Prostate gland (tissue), 2 donors: ENCODE measurements at regions not wholly inside any gene's neighbourhood (a gene's known extent, or its start where the extent isn't known, plus 50 kb on each side); places are given as distances from the start of the nearest gene placed in this dataset.
A peak's percentile ranks its signal among the peaks of the same experiment; 100 is the strongest.
"Not testable (repeated sequence)": the region's sequence is repeated elsewhere in the genome, so short reads cannot be mapped to it uniquely, and the experiment has no call there.

Experiments
- DNase-seq: peaks from one replicate; pipeline ENCODE4 v3.0.0-alpha.2; 2019; ENCODE audit warnings: low spot score
- H3K27ac ChIP-seq, 2 donors: fragments of 200-600 bp; sonication (generic); 2 replicates each; pipeline ENCODE4 v1.5.1; 2017 to 2019
- H3K27me3 ChIP-seq: fragments of 200-600 bp; sonication (generic); replicated peaks from 2 replicates; pipeline ENCODE4 v1.5.1; 2019; ENCODE audit not compliant: insufficient read depth
- H3K36me3 ChIP-seq, 2 donors: fragments of 200-600 bp; sonication (generic); 1 replicate in 1 of 2; 2 replicates in 1 of 2; pipeline versions ENCODE4 v1.5.1 to v1.8.1; 2017 to 2019
- H3K4me1 ChIP-seq: fragments of 200-600 bp; sonication (generic); replicated peaks from 2 replicates; pipeline ENCODE4 v1.5.1; 2019
- H3K4me3 ChIP-seq, 2 donors: fragments of 200-600 bp; sonication (generic); 2 replicates each; pipeline ENCODE4 v1.5.1; 2017 to 2019
- H3K9me3 ChIP-seq: fragments of 200-600 bp; sonication (generic); 2 replicates; pipeline ENCODE4 v1.5.1; 2017
- POLR2A ChIP-seq: fragments of 450-650 bp; IDR thresholded peaks from one replicate; pipeline ENCODE4 v1.6.1; 2016; ENCODE audit warnings: antibody characterized with exemption, mild to moderate bottlenecking
- POLR2AphosphoS5 ChIP-seq: sonication (generic); formaldehyde crosslinking; IDR thresholded peaks from one replicate; pipeline ENCODE4 v1.6.1; 2017; ENCODE audit warnings: antibody characterized with exemption
- WGBS: methylation state at CpG from one replicate; pipeline ENCODE4 v1.1.5; 2018; 5-methylcytosine and 5-hydroxymethylcytosine counted together
- intact Hi-C: fragments of 100-400 bp; cut with DNase I; formaldehyde crosslinking; loops from one replicate; pipeline ENCODE4 v1.14.2; 2022
- TF ChIP-seq, protein P1 (sequence below), 4 experiments: fragments of 200-600 bp in 2 of 4; fragments of 450-650 bp in 2 of 4; sonication (generic) in 2 of 4; IDR thresholded peaks; 1 replicate in 3 of 4; 2 replicates in 1 of 4; pipeline ENCODE4 v1.5.1; 2016 to 2019; ENCODE audit warnings: antibody characterized with exemption in 4 of 4, mild to moderate bottlenecking in 2 of 4, moderate library complexity in 2 of 4

DNA sequence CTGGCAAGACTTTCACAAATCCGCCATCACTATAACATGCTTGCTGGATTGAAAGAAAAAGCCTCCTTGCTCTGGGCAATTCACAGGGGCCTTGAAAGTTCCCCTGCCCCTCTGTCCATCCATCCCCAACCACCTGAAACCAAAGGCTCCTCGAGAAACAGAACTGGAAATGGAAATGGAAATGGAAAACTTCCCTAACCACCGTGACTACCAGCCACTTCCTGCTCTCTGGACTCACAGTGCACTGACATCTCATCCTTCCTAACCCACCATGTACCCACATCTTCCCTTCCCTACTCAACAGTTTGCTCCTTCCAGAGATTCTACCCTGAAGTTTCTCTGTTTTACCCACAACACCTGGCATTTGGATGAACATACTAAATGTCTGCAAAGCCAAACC lies 603.6 kb upstream of the DIPK2B start:
- 93% methylated on average over 3 of the region's 3 CpGs for WGBS
- no peaks in the 10 kb centered on the region for H3K27me3 ChIP-seq
- no peaks in the 10 kb centered on the region for H3K36me3 ChIP-seq
- no peaks in the 10 kb centered on the region for H3K9me3 ChIP-seq
- no peak for DNase-seq
- H3K27ac ChIP-seq, result no peak overlapping the region
- H3K4me1 ChIP-seq, result no peaks in the 10 kb centered on the region
- TF ChIP-seq, protein P1, sequence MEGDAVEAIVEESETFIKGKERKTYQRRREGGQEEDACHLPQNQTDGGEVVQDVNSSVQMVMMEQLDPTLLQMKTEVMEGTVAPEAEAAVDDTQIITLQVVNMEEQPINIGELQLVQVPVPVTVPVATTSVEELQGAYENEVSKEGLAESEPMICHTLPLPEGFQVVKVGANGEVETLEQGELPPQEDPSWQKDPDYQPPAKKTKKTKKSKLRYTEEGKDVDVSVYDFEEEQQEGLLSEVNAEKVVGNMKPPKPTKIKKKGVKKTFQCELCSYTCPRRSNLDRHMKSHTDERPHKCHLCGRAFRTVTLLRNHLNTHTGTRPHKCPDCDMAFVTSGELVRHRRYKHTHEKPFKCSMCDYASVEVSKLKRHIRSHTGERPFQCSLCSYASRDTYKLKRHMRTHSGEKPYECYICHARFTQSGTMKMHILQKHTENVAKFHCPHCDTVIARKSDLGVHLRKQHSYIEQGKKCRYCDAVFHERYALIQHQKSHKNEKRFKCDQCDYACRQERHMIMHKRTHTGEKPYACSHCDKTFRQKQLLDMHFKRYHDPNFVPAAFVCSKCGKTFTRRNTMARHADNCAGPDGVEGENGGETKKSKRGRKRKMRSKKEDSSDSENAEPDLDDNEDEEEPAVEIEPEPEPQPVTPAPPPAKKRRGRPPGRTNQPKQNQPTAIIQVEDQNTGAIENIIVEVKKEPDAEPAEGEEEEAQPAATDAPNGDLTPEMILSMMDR (IDR thresholded peaks at IDR 0.05), result no peak
- no peak for TF ChIP-seq POLR2A
- no peak overlapping the region for H3K4me3 ChIP-seq
- intact Hi-C loops, result no loop called here

GRCh38 chrX:45803383-45803921 lies 602.8 kb upstream of the DIPK2B start:
- H3K27ac ChIP-seq, result no peak overlapping the region
- H3K9me3 ChIP-seq, result no peaks in the 10 kb centered on the region
- WGBS, result 40% methylated on average over 4 of the region's 4 CpGs
- no peaks in the 10 kb centered on the region for H3K36me3 ChIP-seq
- intact Hi-C loops, result no loop called here
- TF ChIP-seq, protein P1 (IDR thresholded peaks at IDR 0.05), result no peak
- TF ChIP-seq POLR2AphosphoS5, result no peak
- TF ChIP-seq POLR2A, result no peak
- H3K27me3 ChIP-seq, result no peaks in the 10 kb centered on the region
- H3K4me1 ChIP-seq, result no peaks in the 10 kb centered on the region
- H3K4me3 ChIP-seq, result no peak overlapping the region
- no peak for DNase-seq

DNA sequence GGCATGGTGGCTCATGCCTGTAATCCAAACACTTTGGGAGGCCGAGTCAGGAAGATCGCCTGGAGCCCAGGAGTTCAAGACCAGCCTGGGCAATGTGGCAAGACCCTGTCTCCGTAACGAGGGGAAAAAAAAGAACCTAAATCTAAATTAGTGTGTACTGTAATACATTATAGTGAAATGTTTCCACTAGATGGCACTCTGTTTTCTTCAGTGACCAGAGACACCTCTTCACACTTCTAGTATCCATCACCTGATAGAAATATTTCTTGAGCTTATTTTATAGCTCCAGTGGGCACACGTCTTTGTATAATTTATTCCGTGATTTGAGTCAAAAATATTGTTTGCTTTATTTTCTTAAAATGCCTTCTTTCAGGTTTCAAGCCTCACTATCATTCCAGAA lies 600.9 kb upstream of the DIPK2B start:
- 54% methylated on average over 6 of the region's 6 CpGs for WGBS
- no peak for DNase-seq
- no peaks in the 10 kb centered on the region for H3K9me3 ChIP-seq
- H3K27me3 ChIP-seq, result no peaks in the 10 kb centered on the region
- no peaks in the 10 kb centered on the region for H3K4me1 ChIP-seq
- H3K36me3 ChIP-seq, result no peaks in the 10 kb centered on the region
- no peak for TF ChIP-seq POLR2A
- TF ChIP-seq, protein P1 (IDR thresholded peaks at IDR 0.05), result peak in 3 of 4 experiments; percentile 19 to 38 (median 37)
- intact Hi-C loops, result no loop called here
- no peak overlapping the region for H3K4me3 ChIP-seq
- H3K27ac ChIP-seq, result no peak overlapping the region

DNA sequence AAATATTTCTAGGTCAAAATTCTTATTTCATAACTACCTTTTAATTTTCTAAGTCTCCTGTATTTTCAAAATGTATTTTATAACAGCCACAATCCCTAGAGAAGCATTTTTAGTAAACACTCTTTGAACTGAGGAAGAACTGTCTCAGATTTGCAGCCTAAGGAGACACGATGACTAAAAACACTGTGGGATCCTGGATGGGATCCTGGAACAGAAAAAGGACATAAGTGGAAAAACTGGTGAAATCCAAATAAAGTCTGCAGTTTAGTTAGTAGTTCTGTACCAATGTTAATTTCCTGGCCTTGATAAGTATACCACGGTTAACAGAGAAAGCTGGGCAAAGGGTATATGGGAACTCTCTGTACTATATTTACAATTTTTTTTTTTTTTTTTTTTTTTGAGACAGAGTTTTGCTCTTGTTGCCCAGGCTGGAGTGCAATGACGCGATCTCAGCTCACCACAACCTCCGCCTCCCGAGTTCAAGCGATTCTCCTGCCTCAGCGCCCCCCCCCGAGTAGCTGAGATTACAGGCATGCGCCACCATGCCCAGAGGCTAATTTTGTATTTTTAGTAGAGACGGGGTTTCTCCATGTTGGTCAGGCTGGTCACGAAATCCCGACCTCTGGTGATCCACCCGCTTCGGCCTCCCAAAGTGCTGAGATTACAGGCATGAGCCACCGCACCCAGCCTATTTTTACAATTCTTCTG lies 600.2 kb upstream of the DIPK2B start:
- intact Hi-C loops, H3K4me1 ChIP-seq, H3K27me3 ChIP-seq, H3K27ac ChIP-seq, H3K36me3 ChIP-seq, DNase-seq, H3K9me3 ChIP-seq, H3K4me3 ChIP-seq: not testable (repeated sequence)
- WGBS, result 57% methylated on average over 14 of the region's 16 CpGs

- intact Hi-C loops, result no loop called here
- no peak for DNase-seq
- no peak for TF ChIP-seq POLR2AphosphoS5
- no peak for TF ChIP-seq POLR2A
- TF ChIP-seq, protein P1 (IDR thresholded peaks at IDR 0.05), result no peak
- no peaks in the 10 kb centered on the region for H3K9me3 ChIP-seq
- no peaks in the 10 kb centered on the region for H3K27me3 ChIP-seq
- no peaks in the 10 kb centered on the region for H3K36me3 ChIP-seq
- H3K27ac ChIP-seq, result peak overlapping the region in 1 of 2 donors; percentile 18
- WGBS, result 50% methylated on average over 6 of the region's 6 CpGs
- no peaks in the 10 kb centered on the region for H3K4me1 ChIP-seq
- no peak overlapping the region for H3K4me3 ChIP-seq
These were observed 598.9 kb upstream of the DIPK2B start for GRCh38 chrX:45799576-45799975.
